IPS-20b (cell line): ENCODE measurements at regions not wholly inside any gene's neighbourhood (a gene's known extent, or its start where the extent isn't known, plus 50 kb on each side); places are given as distances from the start of the nearest gene placed in this dataset.

Experiments
- H3K27ac ChIP-seq: one replicate; pipeline ENCODE4 v1.5.1; 2013; ENCODE audit warnings: low read length
- H3K27me3 ChIP-seq: 2 replicates; pipeline ENCODE4 v1.6.1; 2013; ENCODE audit warnings: mild to moderate bottlenecking, low read length, inconsistent platforms; ENCODE audit not compliant: insufficient read depth
- H3K36me3 ChIP-seq: 2 replicates; pipeline ENCODE4 v1.6.1; 2013; ENCODE audit warnings: low read depth, mild to moderate bottlenecking, inconsistent platforms, low read length, moderate library complexity; ENCODE audit not compliant: insufficient read depth
- H3K4me1 ChIP-seq: 2 replicates; pipeline ENCODE4 v1.6.1; 2013; ENCODE audit warnings: mild to moderate bottlenecking, control low read depth, inconsistent platforms, low read length, moderate library complexity; ENCODE audit not compliant: insufficient read depth
- H3K4me3 ChIP-seq: 2 replicates; pipeline ENCODE4 v1.5.1; 2013; ENCODE audit warnings: mild to moderate bottlenecking, low read length, inconsistent platforms
- H3K9ac ChIP-seq: 2 replicates; pipeline ENCODE4 v1.6.1; 2013; ENCODE audit warnings: low read depth, mild to moderate bottlenecking, inconsistent platforms, low read length, moderate library complexity
- H3K9me3 ChIP-seq: 2 replicates; pipeline ENCODE4 v1.6.1; 2013; ENCODE audit warnings: mild to moderate bottlenecking, low read depth, low read length, inconsistent platforms; ENCODE audit not compliant: insufficient read depth

GRCh38 chr16:6081320-6081976 is 983.9 kb upstream of the EEF2KMT start:
- no peak overlapping the region for H3K27ac ChIP-seq
- no peaks in the 10 kb centered on the region for H3K36me3 ChIP-seq
- no peaks in the 10 kb centered on the region for H3K9me3 ChIP-seq
- H3K4me3 ChIP-seq, result no peak overlapping the region
- no peaks in the 10 kb centered on the region for H3K27me3 ChIP-seq
- no peaks in the 10 kb centered on the region for H3K4me1 ChIP-seq
- no peak overlapping the region for H3K9ac ChIP-seq

GRCh38 chr16:6076631-6077030 is 979.0 kb upstream of the EEF2KMT start:
- Histone ChIP-seq H3K36me3 (no peaks in the 10 kb centered on the region), H3K27ac (no peak overlapping the region), H3K4me1 (no peaks in the 10 kb centered on the region), H3K27me3 (no peaks in the 10 kb centered on the region), H3K9ac (no peak overlapping the region), H3K9me3 (0 out of 2 replicates have a peak, but pooled peaks cover 3% of the 10 kb centered on the region), H3K4me3 (no peak overlapping the region)

GRCh38 chr16:6068063-6068462 is 970.5 kb upstream of the EEF2KMT start:
- Histone ChIP-seq H3K9ac (no peak overlapping the region), H3K9me3 (0 out of 2 replicates have a peak, but pooled peaks cover 3% of the 10 kb centered on the region), H3K36me3 (no peaks in the 10 kb centered on the region), H3K4me1 (no peaks in the 10 kb centered on the region), H3K4me3 (no peak overlapping the region), H3K27me3 (no peaks in the 10 kb centered on the region), H3K27ac (no peak overlapping the region)

GRCh38 chr16:6066652-6067051 is 969.1 kb upstream of the EEF2KMT start:
- Histone ChIP-seq H3K27me3 (no peaks in the 10 kb centered on the region), H3K27ac (no peak overlapping the region), H3K9me3 (no peaks in the 10 kb centered on the region), H3K4me1 (no peaks in the 10 kb centered on the region), H3K36me3 (no peaks in the 10 kb centered on the region), H3K4me3 (no peak overlapping the region), H3K9ac (no peak overlapping the region)

- H3K4me3 ChIP-seq, result no peak overlapping the region
- no peak overlapping the region for H3K9ac ChIP-seq
Measured at GRCh38 chr16:6063526-6063925, 965.9 kb upstream of the EEF2KMT start.

GRCh38 chr16:6059671-6060070 is 962.1 kb upstream of the EEF2KMT start:
- Histone ChIP-seq H3K4me1 (no peaks in the 10 kb centered on the region), H3K9me3 (no peaks in the 10 kb centered on the region), H3K9ac (no peak overlapping the region), H3K4me3 (no peak overlapping the region), H3K27ac (no peak overlapping the region), H3K27me3 (no peaks in the 10 kb centered on the region), H3K36me3 (no peaks in the 10 kb centered on the region)

More at GRCh38 chr16:6063526-6063925, 965.9 kb upstream of the EEF2KMT start:
- Histone ChIP-seq H3K9me3 (no peaks in the 10 kb centered on the region), H3K27me3 (no peaks in the 10 kb centered on the region), H3K4me1 (no peaks in the 10 kb centered on the region), H3K36me3 (no peaks in the 10 kb centered on the region), H3K27ac (no peak overlapping the region)

- H3K27ac ChIP-seq, result no peak overlapping the region
- H3K9me3 ChIP-seq, result no peaks in the 10 kb centered on the region
- H3K36me3 ChIP-seq, result no peaks in the 10 kb centered on the region
- no peak overlapping the region for H3K9ac ChIP-seq
- no peak overlapping the region for H3K4me3 ChIP-seq
- H3K4me1 ChIP-seq, result no peaks in the 10 kb centered on the region
- H3K27me3 ChIP-seq, result no peaks in the 10 kb centered on the region
Measured at GRCh38 chr16:6057821-6058220, 960.2 kb upstream of the EEF2KMT start.

- H3K27ac ChIP-seq, result no peak overlapping the region
Measured at GRCh38 chr16:6048017-6048416, 950.4 kb upstream of the EEF2KMT start.

GRCh38 chr16:6047325-6047724 is 949.7 kb upstream of the EEF2KMT start:
- H3K9me3 ChIP-seq, result no peaks in the 10 kb centered on the region
- H3K9ac ChIP-seq, result no peak overlapping the region
- H3K36me3 ChIP-seq, result no peaks in the 10 kb centered on the region
- H3K4me1 ChIP-seq, result peaks cover 19% of the 10 kb centered on the region; the same call in 1 of the 2 replicates
- no peaks in the 10 kb centered on the region for H3K27me3 ChIP-seq
- H3K4me3 ChIP-seq, result no peak overlapping the region
- H3K27ac ChIP-seq, result no peak overlapping the region

More at GRCh38 chr16:6048017-6048416, 950.4 kb upstream of the EEF2KMT start:
- H3K27me3 ChIP-seq, result no peaks in the 10 kb centered on the region
- no peak overlapping the region for H3K4me3 ChIP-seq
- no peaks in the 10 kb centered on the region for H3K36me3 ChIP-seq
- H3K4me1 ChIP-seq, result peaks cover 19% of the 10 kb centered on the region; the same call in 1 of the 2 replicates
- no peaks in the 10 kb centered on the region for H3K9me3 ChIP-seq
- no peak overlapping the region for H3K9ac ChIP-seq

GRCh38 chr16:6038941-6039645 is 941.5 kb upstream of the EEF2KMT start:
- peaks cover 11% of the 10 kb centered on the region; the same call in 1 of the 2 replicates for H3K4me1 ChIP-seq
- no peak overlapping the region for H3K4me3 ChIP-seq
- H3K27ac ChIP-seq, result no peak overlapping the region
- H3K36me3 ChIP-seq, result no peaks in the 10 kb centered on the region
- no peaks in the 10 kb centered on the region for H3K27me3 ChIP-seq
- no peak overlapping the region for H3K9ac ChIP-seq
- H3K9me3 ChIP-seq, result no peaks in the 10 kb centered on the region

- no peak overlapping the region for H3K27ac ChIP-seq
- H3K9me3 ChIP-seq, result no peaks in the 10 kb centered on the region
- no peaks in the 10 kb centered on the region for H3K27me3 ChIP-seq
- H3K9ac ChIP-seq, result no peak overlapping the region
- H3K36me3 ChIP-seq, result no peaks in the 10 kb centered on the region
- no peaks in the 10 kb centered on the region for H3K4me1 ChIP-seq
- no peak overlapping the region for H3K4me3 ChIP-seq
Measured at GRCh38 chr16:6035161-6035560, 937.6 kb upstream of the EEF2KMT start.

- H3K4me3 ChIP-seq, result no peak overlapping the region
- no peak overlapping the region for H3K27ac ChIP-seq
- H3K36me3 ChIP-seq, result no peaks in the 10 kb centered on the region
- no peak overlapping the region for H3K9ac ChIP-seq
- no peaks in the 10 kb centered on the region for H3K9me3 ChIP-seq
- no peaks in the 10 kb centered on the region for H3K4me1 ChIP-seq
- no peaks in the 10 kb centered on the region for H3K27me3 ChIP-seq
Measured at GRCh38 chr16:6034511-6034910, 936.9 kb upstream of the EEF2KMT start.
